GM23338 (cell line): ENCODE measurements at regions not wholly inside any gene's neighbourhood (a gene's known extent, or its start where the extent isn't known, plus 50 kb on each side); places are given as distances from the start of the nearest gene placed in this dataset.

Source experiments
- ATAC-seq: fragments of 200-7000 bp; cut with Tn5 transposase; 3 replicates; pipeline ENCODE4 v1.9.1; 2020
- DNase-seq: peaks from one replicate; pipeline ENCODE4 v3.0.0-alpha.2; 2015; ENCODE audit warnings: low spot score
- H2AFZ ChIP-seq: fragments of 200-600 bp; sonication (generic); 2 replicates; pipeline ENCODE4 v1.8.0; 2016; ENCODE audit warnings: antibody characterized with exemption, mild to moderate bottlenecking, moderate library complexity
- H3F3A ChIP-seq: fragments of 200-600 bp; sonication (generic); replicated peaks from 2 replicates; pipeline ENCODE4 v1.8.0; 2017; ENCODE audit warnings: antibody characterized with exemption, mixed run types, low read depth
- H3K27ac ChIP-seq: fragments of 200-600 bp; sonication (generic); 2 replicates; pipeline ENCODE4 v1.6.1; 2016; ENCODE audit warnings: low read depth
- H3K27me3 ChIP-seq: fragments of 200-600 bp; sonication (generic); 2 replicates; pipeline ENCODE4 v1.8.0; 2016; ENCODE audit warnings: mild to moderate bottlenecking, mixed run types, moderate library complexity; ENCODE audit not compliant: insufficient read depth
- H3K36me3 ChIP-seq: fragments of 200-600 bp; sonication (generic); 2 replicates; pipeline ENCODE4 v1.8.0; 2016; ENCODE audit warnings: mild to moderate bottlenecking; ENCODE audit not compliant: insufficient read depth
- H3K4me1 ChIP-seq: fragments of 200-600 bp; sonication (generic); 2 replicates; pipeline ENCODE4 v1.8.0; 2016; ENCODE audit warnings: mild to moderate bottlenecking, moderate library complexity; ENCODE audit not compliant: insufficient read depth
- H3K4me2 ChIP-seq: fragments of 200-600 bp; sonication (generic); 2 replicates; pipeline ENCODE4 v1.7.1; 2017; ENCODE audit warnings: mixed run types
- H3K4me3 ChIP-seq: fragments of 200-600 bp; sonication (generic); 2 replicates; pipeline ENCODE4 v1.6.1; 2016; ENCODE audit warnings: mixed run types
- H3K79me2 ChIP-seq: fragments of 200-600 bp; sonication (generic); replicated peaks from 2 replicates; pipeline ENCODE4 v1.8.0; 2017; ENCODE audit warnings: mild to moderate bottlenecking; ENCODE audit not compliant: insufficient read depth
- H3K9me2 ChIP-seq: fragments of 200-600 bp; sonication (generic); 2 replicates; pipeline ENCODE4 v1.8.0; 2017; ENCODE audit not compliant: insufficient read depth
- H4K20me1 ChIP-seq: fragments of 200-600 bp; sonication (generic); replicated peaks from 2 replicates; pipeline ENCODE4 v1.8.0; 2017; ENCODE audit warnings: mild to moderate bottlenecking; ENCODE audit not compliant: insufficient read depth
- H3K27ac Mint-ChIP-seq: 2 replicates; pipeline ENCODE4 v1.8.0; 2020; ENCODE audit warnings: inconsistent platforms, mild to moderate bottlenecking, moderate library complexity, mixed read lengths
- H3K27me3 Mint-ChIP-seq: 3 replicates; pipeline ENCODE4 v1.8.0; 2022; ENCODE audit warnings: low read depth, mild to moderate bottlenecking, moderate library complexity, mixed read lengths, inconsistent platforms; ENCODE audit not compliant: insufficient read depth, poor library complexity
- H3K36me3 Mint-ChIP-seq: 3 replicates; pipeline ENCODE4 v1.8.0; 2021; ENCODE audit warnings: low read depth, mild to moderate bottlenecking, inconsistent platforms, moderate library complexity, mixed read lengths
- H3K4me1 Mint-ChIP-seq: 3 replicates; pipeline ENCODE4 v1.8.0; 2020; ENCODE audit warnings: mild to moderate bottlenecking, inconsistent platforms, mixed read lengths
- H3K4me3 Mint-ChIP-seq: 3 replicates; pipeline ENCODE4 v1.8.0; 2021; ENCODE audit warnings: moderate library complexity, mild to moderate bottlenecking, inconsistent platforms, mixed read lengths
- H3K9me3 Mint-ChIP-seq: 3 replicates; pipeline ENCODE4 v1.8.0; 2020; ENCODE audit warnings: moderate library complexity, mild to moderate bottlenecking, inconsistent platforms, mixed read lengths
- CREB1 ChIP-seq: fragments of 250-450 bp; sonication (Bioruptor Pico); IDR thresholded peaks from 2 replicates; pipeline ENCODE4 v1.5.0; 2020; ENCODE audit warnings: low read depth, mild to moderate bottlenecking, moderate library complexity
- EZH2 ChIP-seq: fragments of 200-600 bp; sonication (generic); IDR thresholded peaks from one replicate; pipeline ENCODE4 v1.8.0; 2017; ENCODE audit warnings: antibody characterized with exemption, mild to moderate bottlenecking, low read depth; ENCODE audit not compliant: unreplicated experiment
- EZH2phosphoT487 ChIP-seq: fragments of 200-600 bp; sonication (generic); IDR thresholded peaks from one replicate; pipeline ENCODE4 v1.8.1; 2018; ENCODE audit warnings: antibody characterized with exemption; ENCODE audit not compliant: unreplicated experiment
- JUNB ChIP-seq: IDR thresholded peaks from one replicate; pipeline ENCODE4 v1.6.1; 2016; ENCODE audit warnings: antibody characterized with exemption; ENCODE audit not compliant: unreplicated experiment
- NANOG ChIP-seq: IDR thresholded peaks from 2 replicates; pipeline ENCODE4 v1.6.1; 2016; ENCODE audit warnings: antibody characterized with exemption, borderline replicate concordance
- POLR2AphosphoS5 ChIP-seq: IDR thresholded peaks from 2 replicates; pipeline ENCODE4 v1.6.1; 2016; ENCODE audit warnings: antibody characterized with exemption, low read depth
- STAT1 ChIP-seq: IDR thresholded peaks from one replicate; pipeline ENCODE4 v1.6.1; 2016; ENCODE audit warnings: antibody characterized with exemption; ENCODE audit not compliant: unreplicated experiment
- ZNF114 ChIP-seq: fragments of 250-450 bp; sonication (Bioruptor Pico); IDR thresholded peaks from 2 replicates; pipeline ENCODE4 v1.5.0; 2020; ENCODE audit warnings: mild to moderate bottlenecking, moderate library complexity
- ZNF331 ChIP-seq: fragments of 250-450 bp; sonication (Bioruptor Pico); IDR thresholded peaks from 2 replicates; pipeline ENCODE4 v1.5.0; 2020; ENCODE audit warnings: low read depth, mild to moderate bottlenecking, moderate library complexity
- TF ChIP-seq, protein P1 (sequence below): IDR thresholded peaks from one replicate; pipeline ENCODE4 v1.6.1; 2018; ENCODE audit warnings: antibody characterized with exemption; ENCODE audit not compliant: unreplicated experiment
- TF ChIP-seq, protein P2 (sequence below): fragments of 250-450 bp; sonication (Bioruptor Pico); IDR thresholded peaks from 2 replicates; pipeline ENCODE4 v1.5.0; 2020; ENCODE audit warnings: mild to moderate bottlenecking, moderate library complexity

GRCh38 chr7:53602817-53603418, 567.5 kb downstream of the POM121L12 start:
- no peaks in the 10 kb centered on the region for H3K4me1 ChIP-seq
- H3K9me2 ChIP-seq = peaks cover 9% of the 10 kb centered on the region; the same call in 1 of the 2 replicates
- peaks cover 8% of the 10 kb centered on the region; the same call in 2 of the 3 replicates for H3K9me3 Mint-ChIP-seq
- no peaks in the 10 kb centered on the region for H4K20me1 ChIP-seq
- H3F3A ChIP-seq = no peaks in the 10 kb centered on the region
- no peaks in the 10 kb centered on the region for H3K27me3 ChIP-seq
- H3K36me3 Mint-ChIP-seq = peaks cover 11% of the 10 kb centered on the region; the same call in 2 of the 3 replicates
- DNase-seq (no peak), ATAC-seq (no peak)
- H3K4me2 ChIP-seq = no peak overlapping the region
- H3K36me3 ChIP-seq = no peaks in the 10 kb centered on the region
- H3K27ac ChIP-seq = no peak overlapping the region
- H3K27ac Mint-ChIP-seq = no peak overlapping the region
- H3K27me3 Mint-ChIP-seq = peaks cover 10% of the 10 kb centered on the region
- no peak overlapping the region for H3K4me3 ChIP-seq
- H3K79me2 ChIP-seq = no peaks in the 10 kb centered on the region
- H3K4me1 Mint-ChIP-seq = peaks cover 5% of the 10 kb centered on the region; the same call in 1 of the 3 replicates
- no peak for TF ChIP-seq POLR2AphosphoS5
- no peak for TF ChIP-seq ZNF114 (CRISPR knock-in tag)
- no peak for TF ChIP-seq EZH2
- TF ChIP-seq STAT1 = no peak
- H2AFZ ChIP-seq = no peak overlapping the region
- H3K4me3 Mint-ChIP-seq = no peak overlapping the region

- Histone ChIP-seq H3K36me3 (no peaks in the 10 kb centered on the region), H3K4me1 (no peaks in the 10 kb centered on the region), H3K4me3 (no peak overlapping the region), H3K9me2 (peaks cover 9% of the 10 kb centered on the region; the same call in 1 of the 2 replicates), H3K27me3 (no peaks in the 10 kb centered on the region), H4K20me1 (no peaks in the 10 kb centered on the region), H3K4me2 (no peak overlapping the region), H3K79me2 (no peaks in the 10 kb centered on the region), H2AFZ (no peak overlapping the region), H3K27ac (peak overlapping the region; percentile 84), H3F3A (no peaks in the 10 kb centered on the region)
- H3K9me3 Mint-ChIP-seq = peaks cover 8% of the 10 kb centered on the region; the same call in 2 of the 3 replicates
- H3K4me1 Mint-ChIP-seq = peaks cover 5% of the 10 kb centered on the region; the same call in 1 of the 3 replicates
- DNase-seq (no peak), ATAC-seq (no peak)
- peaks cover 10% of the 10 kb centered on the region for H3K27me3 Mint-ChIP-seq
- no peak overlapping the region for H3K4me3 Mint-ChIP-seq
- H3K36me3 Mint-ChIP-seq = peaks cover 11% of the 10 kb centered on the region; the same call in 2 of the 3 replicates
- H3K27ac Mint-ChIP-seq = no peak overlapping the region
- TF ChIP-seq, protein P1, sequence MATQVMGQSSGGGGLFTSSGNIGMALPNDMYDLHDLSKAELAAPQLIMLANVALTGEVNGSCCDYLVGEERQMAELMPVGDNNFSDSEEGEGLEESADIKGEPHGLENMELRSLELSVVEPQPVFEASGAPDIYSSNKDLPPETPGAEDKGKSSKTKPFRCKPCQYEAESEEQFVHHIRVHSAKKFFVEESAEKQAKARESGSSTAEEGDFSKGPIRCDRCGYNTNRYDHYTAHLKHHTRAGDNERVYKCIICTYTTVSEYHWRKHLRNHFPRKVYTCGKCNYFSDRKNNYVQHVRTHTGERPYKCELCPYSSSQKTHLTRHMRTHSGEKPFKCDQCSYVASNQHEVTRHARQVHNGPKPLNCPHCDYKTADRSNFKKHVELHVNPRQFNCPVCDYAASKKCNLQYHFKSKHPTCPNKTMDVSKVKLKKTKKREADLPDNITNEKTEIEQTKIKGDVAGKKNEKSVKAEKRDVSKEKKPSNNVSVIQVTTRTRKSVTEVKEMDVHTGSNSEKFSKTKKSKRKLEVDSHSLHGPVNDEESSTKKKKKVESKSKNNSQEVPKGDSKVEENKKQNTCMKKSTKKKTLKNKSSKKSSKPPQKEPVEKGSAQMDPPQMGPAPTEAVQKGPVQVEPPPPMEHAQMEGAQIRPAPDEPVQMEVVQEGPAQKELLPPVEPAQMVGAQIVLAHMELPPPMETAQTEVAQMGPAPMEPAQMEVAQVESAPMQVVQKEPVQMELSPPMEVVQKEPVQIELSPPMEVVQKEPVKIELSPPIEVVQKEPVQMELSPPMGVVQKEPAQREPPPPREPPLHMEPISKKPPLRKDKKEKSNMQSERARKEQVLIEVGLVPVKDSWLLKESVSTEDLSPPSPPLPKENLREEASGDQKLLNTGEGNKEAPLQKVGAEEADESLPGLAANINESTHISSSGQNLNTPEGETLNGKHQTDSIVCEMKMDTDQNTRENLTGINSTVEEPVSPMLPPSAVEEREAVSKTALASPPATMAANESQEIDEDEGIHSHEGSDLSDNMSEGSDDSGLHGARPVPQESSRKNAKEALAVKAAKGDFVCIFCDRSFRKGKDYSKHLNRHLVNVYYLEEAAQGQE = no peak
- TF ChIP-seq, protein P2, sequence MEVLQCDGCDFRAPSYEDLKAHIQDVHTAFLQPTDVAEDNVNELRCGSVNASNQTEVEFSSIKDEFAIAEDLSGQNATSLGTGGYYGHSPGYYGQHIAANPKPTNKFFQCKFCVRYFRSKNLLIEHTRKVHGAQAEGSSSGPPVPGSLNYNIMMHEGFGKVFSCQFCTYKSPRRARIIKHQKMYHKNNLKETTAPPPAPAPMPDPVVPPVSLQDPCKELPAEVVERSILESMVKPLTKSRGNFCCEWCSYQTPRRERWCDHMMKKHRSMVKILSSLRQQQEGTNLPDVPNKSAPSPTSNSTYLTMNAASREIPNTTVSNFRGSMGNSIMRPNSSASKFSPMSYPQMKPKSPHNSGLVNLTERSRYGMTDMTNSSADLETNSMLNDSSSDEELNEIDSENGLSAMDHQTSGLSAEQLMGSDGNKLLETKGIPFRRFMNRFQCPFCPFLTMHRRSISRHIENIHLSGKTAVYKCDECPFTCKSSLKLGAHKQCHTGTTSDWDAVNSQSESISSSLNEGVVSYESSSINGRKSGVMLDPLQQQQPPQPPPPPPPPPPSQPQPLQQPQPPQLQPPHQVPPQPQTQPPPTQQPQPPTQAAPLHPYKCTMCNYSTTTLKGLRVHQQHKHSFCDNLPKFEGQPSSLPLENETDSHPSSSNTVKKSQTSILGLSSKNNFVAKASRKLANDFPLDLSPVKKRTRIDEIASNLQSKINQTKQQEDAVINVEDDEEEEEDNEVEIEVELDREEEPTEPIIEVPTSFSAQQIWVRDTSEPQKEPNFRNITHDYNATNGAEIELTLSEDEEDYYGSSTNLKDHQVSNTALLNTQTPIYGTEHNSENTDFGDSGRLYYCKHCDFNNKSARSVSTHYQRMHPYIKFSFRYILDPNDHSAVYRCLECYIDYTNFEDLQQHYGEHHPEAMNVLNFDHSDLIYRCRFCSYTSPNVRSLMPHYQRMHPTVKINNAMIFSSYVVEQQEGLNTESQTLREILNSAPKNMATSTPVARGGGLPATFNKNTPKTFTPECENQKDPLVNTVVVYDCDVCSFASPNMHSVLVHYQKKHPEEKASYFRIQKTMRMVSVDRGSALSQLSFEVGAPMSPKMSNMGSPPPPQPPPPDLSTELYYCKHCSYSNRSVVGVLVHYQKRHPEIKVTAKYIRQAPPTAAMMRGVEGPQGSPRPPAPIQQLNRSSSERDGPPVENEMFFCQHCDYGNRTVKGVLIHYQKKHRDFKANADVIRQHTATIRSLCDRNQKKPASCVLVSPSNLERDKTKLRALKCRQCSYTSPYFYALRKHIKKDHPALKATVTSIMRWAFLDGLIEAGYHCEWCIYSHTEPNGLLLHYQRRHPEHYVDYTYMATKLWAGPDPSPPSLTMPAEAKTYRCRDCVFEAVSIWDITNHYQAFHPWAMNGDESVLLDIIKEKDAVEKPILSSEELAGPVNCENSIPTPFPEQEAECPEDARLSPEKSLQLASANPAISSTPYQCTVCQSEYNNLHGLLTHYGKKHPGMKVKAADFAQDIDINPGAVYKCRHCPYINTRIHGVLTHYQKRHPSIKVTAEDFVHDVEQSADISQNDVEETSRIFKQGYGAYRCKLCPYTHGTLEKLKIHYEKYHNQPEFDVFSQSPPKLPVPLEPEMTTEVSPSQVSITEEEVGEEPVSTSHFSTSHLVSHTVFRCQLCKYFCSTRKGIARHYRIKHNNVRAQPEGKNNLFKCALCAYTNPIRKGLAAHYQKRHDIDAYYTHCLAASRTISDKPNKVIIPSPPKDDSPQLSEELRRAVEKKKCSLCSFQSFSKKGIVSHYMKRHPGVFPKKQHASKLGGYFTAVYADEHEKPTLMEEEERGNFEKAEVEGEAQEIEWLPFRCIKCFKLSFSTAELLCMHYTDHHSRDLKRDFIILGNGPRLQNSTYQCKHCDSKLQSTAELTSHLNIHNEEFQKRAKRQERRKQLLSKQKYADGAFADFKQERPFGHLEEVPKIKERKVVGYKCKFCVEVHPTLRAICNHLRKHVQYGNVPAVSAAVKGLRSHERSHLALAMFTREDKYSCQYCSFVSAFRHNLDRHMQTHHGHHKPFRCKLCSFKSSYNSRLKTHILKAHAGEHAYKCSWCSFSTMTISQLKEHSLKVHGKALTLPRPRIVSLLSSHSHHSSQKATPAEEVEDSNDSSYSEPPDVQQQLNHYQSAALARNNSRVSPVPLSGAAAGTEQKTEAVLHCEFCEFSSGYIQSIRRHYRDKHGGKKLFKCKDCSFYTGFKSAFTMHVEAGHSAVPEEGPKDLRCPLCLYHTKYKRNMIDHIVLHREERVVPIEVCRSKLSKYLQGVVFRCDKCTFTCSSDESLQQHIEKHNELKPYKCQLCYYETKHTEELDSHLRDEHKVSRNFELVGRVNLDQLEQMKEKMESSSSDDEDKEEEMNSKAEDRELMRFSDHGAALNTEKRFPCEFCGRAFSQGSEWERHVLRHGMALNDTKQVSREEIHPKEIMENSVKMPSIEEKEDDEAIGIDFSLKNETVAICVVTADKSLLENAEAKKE = no peak
- no peak for TF ChIP-seq EZH2phosphoT487
- no peak for TF ChIP-seq JUNB
- no peak for TF ChIP-seq CREB1 (CRISPR knock-in tag)
- TF ChIP-seq STAT1 = no peak
- TF ChIP-seq ZNF331 (CRISPR knock-in tag) = no peak
- TF ChIP-seq POLR2AphosphoS5 = no peak
- TF ChIP-seq NANOG = no peak
- TF ChIP-seq EZH2 = no peak
These were observed 568.0 kb downstream of the POM121L12 start for GRCh38 chr7:53603461-53603860.
